Fibroblast of skin of back (primary cell): ENCODE measurements at regions not wholly inside any gene's neighbourhood (a gene's known extent, or its start where the extent isn't known, plus 50 kb on each side); places are given as distances from the start of the nearest gene placed in this dataset.
"Not testable (repeated sequence)": the region's sequence is repeated elsewhere in the genome, so short reads cannot be mapped to it uniquely, and the experiment has no call there.

Experiments
- DNase-seq: peaks from one replicate; pipeline ENCODE4 v3.0.0-alpha.2; 2013

DNA sequence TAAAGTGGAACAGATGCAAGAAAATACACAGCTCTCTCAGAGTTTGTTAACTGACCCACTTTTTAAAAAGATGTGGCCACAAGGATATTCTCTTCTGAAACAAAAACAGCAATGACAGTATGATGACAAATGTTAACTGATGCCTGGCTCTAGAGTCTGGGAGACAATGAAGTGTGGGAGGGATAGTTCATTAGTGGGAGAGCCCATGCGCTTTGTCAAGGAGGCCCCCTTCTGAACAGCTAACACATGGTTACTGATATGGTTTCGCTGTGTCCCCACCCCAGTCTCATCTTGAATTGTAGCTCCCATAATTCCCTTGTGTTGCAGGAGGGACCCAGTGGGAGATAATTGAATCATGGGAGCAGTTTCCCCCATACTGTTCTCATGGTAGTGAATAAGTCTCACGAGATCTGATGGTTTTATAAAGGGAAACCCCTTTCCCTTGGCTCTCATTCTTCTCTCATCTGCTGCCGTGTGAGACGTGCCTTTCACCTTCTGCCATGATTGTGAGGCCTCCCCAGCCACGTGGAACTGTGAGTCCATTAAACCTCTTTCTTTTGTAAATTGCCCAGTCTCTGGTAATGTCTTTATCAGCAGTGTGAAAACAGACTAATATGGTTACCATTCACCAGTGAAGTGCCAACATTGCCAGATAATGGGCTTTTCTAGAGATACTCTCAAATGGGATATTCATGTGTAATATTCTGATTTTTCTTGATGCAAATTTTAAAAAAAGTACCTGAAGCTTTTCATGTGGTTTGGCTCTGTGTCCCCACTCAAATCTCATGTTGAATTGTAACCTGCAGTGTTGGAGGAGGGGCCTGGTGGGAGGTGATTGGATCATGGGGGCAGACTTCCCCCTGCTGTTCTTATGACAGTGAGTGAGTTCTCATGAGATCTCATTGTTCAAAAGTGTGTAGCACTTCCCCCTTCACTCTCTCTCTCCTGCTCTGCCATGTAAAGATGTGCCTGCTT is 435.8 kb downstream of the SHISA9 start:
- DNase-seq: not testable (repeated sequence)

DNA sequence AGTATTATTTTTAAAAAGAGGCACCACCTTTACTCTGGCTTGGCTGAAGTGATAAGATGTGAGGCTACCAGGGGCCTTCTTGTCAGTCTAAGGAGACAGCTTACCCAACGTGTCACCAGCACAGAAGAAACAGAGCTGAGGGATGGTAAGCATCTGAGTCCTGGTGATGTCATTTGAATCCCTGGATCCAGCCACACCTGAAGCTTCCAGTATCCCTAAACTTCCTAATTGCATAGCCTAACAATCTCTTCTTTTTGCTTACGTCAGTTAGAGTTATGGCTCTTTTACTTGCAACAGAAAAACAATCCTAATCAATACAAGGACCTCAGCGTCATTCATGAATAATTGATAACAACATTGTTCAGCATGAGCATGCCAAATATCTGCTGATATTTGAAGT is 436.6 kb downstream of the SHISA9 start:
- no peak for DNase-seq

DNA sequence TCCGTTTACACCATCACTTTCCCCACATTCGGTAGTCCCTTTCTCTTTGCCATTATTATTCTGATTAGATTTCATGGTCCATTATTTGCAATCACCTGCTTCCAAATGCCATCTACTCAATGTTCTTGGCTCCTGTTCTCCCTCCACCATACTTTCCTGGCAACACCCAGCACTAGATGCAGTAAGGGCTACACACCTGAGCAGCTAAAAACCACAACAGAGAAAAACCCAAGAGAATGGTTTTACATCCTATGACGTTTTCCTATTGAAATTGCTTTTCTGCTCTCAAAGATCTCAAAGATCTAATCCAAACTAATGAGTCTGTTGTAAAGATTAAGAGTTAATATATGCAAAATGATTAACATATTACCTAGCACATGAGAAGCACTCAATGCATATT is 441.3 kb downstream of the SHISA9 start:
- DNase-seq: no peak

DNA sequence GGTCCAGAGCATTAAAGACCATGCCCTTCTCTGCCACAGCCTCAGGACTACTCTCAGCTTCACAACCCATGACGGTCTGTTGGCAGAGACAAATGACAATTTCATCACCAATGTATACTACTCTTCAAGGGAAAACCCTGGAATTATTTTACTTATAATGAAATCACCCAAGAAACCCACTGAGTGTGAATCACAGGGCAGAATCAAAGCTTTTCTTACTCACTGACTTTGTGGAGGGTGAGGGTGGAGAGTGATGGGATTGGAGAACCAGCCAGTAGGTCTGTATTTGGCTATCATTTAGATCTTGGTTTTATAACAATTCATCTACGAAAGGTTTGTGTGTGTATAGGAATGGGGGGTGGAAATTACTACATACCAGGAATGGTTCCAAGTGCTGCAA is 442.6 kb downstream of the SHISA9 start:
- DNase-seq: no peak

DNA sequence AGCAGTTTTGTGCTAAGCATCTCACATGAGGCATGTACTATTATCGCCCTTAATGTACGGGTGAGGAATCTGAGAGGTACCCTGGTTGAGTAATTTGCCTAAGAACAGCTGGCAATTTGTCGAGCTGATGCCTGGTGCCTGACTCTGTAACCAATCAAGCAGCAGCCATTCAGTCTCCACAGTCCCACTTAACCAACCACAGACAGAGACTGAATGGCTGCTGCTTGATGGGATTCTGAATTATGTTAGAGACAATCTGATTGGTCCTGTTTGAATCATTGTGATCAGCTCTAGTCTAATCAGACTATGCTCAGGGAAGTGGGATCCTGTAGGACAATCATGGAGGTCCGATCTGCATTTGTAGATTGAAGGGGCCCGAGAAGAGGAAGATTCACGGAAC is 447.0 kb downstream of the SHISA9 start:
- DNase-seq: no peak

DNA sequence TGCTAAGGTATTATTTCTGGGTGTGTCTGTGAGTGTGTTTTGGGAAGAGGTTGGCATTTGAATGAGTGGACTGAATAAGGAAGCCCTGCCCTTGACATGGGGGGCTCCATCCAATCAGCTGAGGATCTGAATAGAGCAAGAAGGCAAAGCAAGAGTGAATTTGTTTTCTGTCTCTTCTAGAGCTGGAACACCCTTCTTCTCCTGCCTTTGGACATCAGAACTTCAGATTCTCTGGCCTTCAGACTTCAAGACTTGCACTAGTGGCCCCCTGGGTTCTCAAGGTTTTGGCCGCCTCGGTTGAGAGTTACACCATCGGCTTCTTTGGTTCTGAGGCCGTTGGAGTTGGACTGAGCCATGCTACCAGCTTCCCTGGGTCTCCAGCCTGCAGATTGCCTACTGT is 448.6 kb downstream of the SHISA9 start:
- DNase-seq: no peak

DNA sequence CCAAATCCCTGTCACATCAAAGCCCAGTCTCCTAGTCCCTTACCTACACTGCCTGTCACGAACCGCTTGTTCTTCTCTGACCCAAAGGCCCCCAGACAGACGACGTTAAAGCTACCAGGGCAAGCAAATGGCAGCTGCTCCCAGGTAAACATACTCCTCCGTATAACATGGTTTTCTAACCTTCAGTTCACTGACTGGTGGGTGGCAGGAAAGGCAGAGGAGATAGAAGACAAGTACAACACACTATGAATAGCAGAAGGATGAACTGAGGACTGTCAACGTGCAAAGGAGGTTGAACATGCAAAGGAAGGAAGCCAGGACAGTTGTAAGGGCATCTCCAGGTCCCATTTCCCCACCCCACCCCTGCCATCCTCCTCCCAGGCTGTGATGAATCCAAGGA is 449.8 kb downstream of the SHISA9 start:
- no peak for DNase-seq

DNA sequence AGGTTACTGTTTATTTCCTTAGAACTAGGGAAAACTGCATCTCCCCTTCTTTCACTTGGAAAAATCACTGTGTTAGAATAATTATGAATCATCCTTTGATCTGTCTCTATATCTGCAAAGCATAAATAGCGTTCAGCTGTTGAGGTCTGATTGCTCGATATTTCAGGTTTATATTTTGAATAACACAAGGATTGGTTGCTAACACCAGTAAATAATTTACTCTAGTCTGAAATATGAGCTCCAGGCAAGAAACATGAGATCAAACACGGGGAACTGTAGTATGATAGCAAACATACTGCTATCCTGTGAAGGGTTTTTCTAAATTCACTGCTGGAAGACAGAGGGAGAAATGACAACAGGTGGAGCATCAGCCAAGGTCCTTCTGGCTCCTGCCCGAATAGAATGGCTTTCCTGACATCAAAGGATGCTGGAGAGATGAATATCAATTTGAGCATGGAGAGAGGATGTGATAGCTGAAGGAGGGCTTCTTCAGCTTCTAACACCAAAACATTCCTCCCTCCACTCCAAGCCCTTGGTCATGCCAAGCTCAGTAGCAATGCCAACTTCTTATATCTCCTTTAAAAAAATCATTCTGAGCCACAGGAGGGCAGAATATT is 450.3 kb downstream of the SHISA9 start:
- no peak for DNase-seq

DNA sequence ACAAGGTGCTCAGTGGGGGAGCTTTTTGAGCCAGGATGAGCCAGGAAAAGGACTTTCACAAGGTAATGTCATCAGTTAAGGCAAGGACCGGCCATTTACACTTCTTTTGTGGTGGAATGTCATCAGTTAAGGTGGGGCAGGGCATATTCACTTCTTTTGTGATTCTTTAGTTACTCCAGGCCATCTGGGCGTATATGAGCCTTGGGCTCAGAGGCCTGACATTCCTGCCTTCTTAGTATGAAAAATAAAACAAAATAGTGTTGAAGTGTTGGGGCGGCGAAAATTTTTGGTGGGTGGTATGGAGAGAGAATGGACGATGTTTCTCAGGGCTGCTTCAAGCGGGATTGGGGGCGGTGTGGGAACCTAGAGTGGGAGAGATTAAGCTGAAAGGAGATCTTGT is 451.4 kb downstream of the SHISA9 start:
- not testable (repeated sequence) for DNase-seq

DNA sequence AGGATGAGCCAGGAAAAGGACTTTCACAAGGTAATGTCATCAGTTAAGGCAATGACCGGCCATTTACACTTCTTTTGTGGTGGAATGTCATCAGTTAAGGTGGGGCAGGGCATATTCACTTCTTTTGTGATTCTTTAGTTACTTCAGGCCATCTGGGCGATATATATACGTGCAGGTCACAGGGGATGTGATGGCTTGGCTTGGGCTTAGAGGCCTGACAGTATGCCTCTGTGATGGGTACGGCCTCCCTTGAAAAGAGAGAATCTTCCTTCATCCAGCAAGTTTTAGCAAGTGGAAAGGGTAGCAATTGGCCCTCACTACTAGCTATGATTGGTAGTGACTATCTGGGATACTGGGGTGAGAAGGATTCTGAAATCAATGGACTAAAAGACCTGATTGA is 456.4 kb downstream of the SHISA9 start:
- DNase-seq: not testable (repeated sequence)

DNA sequence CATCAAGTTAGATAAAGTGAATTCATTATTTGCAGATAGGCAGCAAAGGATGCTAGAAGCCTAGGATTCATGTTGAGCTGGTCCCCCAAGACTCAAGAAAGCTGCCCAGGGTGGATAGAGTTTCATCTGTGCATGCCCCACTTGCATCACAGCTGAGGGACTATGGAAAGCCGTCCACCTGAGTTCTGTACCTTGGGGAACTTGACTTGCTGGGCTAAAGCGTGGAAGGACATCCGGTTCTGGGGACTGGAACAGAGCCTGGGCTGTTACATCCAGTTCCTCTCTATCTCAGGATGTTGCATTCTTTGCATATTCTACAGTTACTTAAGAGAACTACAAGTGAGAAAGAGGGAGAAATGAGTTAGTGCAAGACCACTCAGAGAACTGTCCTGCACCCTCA is 458.4 kb downstream of the SHISA9 start:
- no peak for DNase-seq

DNA sequence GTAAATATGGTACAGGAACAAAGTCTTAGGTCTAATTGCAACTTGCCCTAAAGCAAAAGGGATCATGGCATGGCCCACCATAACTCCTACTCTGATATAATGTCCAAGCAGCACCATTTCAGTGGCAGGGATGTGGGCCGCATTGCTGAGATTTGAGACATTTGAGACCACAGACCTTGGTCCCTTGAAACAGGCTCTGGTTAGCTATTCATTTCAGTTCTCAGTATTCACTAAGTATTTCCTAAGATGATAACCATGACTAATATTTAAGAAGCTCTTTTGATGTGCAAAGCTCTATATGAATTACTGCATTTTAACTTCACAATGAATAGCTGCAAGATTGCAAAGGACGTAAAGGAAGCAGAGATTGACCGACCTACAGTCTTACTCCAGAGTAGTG is 471.0 kb downstream of the SHISA9 start:
- no peak for DNase-seq

DNA sequence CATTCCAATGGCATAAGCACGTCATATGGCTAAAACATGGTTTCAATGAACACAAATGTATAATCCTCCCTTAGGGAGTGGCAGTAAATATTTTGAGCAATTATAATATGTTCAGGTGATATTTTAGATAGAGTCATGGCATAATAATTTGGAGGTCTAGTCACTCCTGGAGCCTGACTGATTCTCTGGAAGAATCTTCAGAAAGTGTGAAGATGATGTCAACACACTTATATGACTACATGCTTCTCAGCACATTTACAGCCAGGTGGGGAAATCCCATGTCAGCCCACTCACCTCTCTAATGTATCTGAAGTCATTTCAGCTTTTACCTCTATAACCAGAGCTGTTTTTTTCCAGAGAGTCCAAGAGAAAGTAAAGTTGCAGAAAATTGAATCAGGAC is 474.8 kb downstream of the SHISA9 start:
- no peak for DNase-seq

DNA sequence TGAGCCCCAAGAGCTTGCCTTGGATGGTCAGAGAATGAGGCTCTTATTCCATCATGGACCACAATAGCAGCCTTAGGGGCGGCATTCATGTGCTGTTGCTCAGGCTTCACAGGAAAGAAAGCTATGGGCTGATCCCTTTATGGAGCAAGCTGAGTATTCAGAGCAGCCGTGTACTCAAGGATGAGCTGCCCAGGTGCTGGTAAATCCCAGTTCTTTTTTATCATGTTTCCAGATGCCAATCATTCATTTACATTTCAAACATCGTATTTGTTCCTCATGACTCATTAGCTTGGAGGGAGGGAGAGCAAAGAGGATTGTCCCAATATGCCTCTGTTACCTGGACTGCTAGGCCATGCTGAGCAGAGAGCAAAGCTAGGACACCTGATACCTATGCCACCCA is 475.7 kb downstream of the SHISA9 start:
- DNase-seq: no peak

DNA sequence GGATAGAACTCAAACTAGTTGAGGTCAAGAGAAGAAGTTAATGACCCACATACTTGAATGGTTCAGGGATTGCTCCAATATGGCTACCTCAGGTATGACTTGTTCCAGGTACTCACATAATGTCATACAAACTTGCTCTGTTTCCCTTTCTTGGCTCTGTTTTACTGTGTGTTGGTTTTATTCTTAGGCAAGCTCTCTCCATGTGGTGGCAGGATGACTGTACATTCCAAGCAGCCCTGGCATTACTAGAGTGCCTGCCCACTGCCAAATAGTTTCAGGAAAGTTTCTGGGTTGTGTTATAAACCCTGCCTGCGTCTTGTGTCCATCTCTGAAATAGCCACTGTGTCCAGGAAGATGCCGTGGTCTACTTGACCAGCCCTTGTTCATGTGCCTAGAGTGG is 476.8 kb downstream of the SHISA9 start:
- no peak for DNase-seq

DNA sequence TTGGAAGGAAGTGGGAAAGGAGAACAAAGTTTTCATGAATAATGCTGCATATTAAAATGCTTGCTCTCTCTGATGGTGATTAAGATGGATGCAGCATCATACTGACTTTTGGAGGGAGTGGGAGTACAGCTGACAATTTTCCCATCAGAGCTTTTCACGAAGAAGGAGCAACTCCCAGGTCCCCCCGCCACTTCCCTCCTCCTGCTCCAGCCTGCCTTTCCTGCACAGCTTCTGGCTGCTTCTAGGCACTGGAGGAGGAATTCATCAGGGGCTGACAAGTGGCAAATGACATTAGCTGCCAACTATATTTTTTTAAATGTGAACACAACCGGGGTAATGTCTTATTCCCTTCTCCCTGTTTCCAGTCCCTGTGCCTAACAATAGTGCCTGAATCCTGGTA is 477.9 kb downstream of the SHISA9 start:
- DNase-seq: no peak

DNA sequence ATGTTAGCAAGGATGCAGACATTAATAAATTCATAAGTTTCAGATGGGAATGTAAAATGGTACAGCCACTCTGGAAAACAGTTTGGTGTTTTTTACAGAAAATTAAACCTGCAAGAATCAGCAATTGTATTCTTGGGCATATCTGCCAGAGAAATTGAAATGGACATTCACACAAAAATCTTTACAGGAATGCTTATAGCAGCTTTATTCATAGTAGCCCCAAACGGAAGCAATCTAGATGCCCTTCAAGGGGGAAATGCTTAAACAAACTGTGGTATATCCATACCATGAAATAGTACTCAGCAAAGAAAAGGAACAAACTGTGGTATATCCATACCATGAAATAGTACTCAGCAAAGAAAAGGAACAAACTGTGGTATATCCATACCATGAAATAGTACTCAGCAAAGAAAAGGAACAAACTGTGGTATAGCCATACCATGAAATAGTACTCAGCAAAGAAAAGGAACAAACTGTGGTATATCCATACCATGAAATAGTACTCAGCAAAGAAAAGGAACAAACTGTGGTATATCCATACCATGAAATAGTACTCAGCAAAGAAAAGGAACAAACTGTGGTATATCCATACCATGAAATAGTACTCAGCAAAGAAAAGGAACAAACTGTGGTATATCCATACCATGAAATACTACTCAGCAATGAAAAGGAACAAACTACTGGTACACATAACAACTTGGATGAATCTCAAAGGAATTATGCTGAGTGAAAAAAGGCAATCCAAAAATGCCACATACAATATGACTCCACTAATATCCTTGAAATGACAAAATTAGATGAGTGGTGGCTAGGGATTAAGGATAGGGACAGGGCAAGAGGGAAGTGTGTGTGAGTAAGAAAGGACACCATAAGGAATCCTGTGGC is 484.0 kb downstream of the SHISA9 start:
- DNase-seq: not testable (repeated sequence)

DNA sequence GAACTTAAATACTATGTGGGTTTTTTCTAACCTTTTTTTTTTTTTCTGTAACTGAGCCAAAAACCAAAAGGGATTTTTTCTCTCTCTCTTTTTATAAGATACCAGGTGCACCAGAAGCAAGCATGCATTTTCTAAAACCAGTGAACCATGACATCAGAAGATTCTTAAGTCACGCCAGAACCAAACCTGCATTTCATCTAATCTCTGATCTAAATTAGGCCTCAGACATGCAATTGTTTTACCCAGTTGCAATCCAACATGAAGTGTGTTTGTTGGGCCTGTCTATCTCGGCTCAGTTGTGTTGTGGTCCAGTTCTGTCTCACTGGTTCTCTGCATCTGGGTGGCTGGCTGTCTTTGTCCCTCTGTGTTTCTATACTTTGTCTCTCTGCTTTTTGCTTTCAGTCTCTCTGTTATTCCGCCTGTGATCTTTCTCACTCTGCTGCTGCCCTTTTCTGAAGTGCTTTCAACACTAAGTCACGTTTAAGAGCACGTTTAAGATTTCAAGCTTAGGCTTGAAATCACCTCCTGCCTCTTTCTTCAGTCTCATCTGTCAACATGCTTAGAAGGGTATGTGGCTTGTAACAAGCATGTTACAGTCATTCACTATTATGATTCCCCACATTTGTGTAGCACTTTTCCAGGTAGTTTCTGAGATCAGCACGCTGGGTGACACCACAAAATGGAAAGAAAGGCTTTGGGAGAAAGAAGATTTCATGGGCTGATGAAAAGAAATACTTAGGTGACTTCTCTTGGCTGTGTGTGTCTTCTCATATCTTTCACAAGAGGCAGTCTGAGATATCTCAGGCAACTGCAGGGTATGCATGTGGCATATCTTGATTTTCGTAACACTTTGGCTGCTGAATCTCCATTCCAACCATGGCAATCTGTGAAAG is 488.9 kb downstream of the SHISA9 start:
- no peak for DNase-seq

DNA sequence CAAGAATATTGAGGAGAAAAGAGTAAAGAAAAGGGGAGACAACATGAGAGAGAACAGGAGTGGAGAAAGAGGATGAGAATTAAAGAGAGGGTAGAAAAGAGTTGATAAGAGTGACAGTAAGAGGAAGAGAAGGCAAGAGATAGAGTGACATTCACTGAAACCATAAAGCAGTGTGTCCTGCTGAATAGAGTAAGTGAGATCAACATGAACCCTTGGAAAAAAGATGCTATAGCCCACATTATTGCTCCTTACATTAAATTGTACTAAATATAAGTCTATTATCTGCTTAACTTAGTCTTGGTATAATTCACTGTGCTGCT is 489.5 kb downstream of the SHISA9 start:
- DNase-seq: no peak

DNA sequence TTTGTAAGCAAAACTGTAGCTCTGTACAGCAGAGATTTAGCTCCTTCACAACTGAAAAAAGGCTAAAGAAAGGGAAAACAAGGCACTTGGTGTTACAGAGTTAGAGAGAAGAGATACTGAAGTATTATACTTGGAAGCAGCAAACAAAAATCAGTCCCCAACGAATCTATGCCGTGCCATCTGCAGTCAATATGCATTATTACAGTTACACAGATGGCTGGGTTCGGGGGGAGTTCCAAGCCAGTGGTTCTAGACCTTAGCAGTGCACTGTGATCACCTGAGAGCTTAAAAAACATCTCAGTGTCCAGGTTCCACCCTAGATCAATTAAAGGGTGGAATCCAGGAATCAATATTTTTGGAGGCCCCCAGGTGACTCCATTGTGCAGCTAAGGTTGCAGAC is 489.9 kb downstream of the SHISA9 start:
- no peak for DNase-seq

DNA sequence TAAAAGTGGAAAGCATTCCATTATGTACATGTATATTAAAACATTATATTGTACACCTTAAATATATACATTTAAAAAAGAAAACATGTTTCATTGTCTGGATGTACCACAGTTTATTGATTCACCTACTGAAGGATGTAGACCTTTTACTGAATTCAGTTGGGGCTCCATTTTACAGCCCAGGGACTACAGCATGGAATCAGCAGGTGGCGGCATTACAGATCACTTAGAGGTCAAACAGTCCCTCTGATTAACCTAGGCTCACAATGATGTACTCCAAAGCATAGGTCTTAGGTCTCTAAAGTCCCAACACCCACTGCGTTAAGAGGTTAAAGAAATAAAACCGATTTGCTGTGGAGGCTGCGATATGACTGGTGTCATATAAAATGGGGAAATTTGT is 490.9 kb downstream of the SHISA9 start:
- no peak for DNase-seq

DNA sequence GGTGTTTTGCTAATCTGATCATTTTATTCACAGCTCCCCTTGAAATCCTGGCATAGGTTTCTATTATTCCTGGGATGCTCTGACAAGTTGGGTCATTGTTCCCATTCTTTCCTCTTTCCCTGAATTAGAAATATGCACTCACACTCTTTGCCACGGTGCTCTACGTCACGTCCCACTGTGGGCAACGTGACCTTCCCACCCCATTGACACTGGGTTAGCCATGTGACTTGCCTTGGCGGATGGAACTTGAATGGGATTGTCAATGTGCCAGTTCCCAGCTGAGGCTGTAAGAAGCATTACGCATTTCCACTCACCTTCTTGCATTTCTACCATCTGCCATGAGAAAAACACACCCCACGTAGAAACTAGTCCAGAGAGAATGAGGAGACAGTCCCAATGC is 492.4 kb downstream of the SHISA9 start:
- DNase-seq: no peak
